ENCODE measurements at regions not wholly inside any gene's neighbourhood (a gene's known extent, or its start where the extent isn't known, plus 50 kb on each side); places are given as distances from the start of the nearest gene placed in this dataset.

DNA sequence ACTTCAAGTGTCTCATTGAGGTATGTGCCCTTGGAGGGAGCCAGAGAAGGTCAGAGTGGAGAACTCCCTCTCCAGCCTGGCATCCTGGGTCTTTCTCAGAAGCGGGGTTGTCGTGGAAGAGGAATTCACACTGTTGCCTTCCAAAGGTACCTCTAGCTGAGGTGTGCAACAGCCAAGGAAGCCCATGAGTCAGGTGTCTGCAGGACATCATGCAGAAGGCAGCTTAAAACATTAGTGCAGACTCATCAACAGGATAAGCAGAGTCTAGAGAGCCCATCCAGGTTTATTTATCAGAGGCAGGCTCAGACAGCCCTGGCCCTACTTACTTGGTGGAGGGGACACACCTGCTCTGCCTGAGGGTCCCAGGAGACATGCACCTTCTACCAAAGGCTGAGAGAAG lies 95.6 kb upstream of the TPM1 start:
- no peak for TF ChIP-seq EZH2 (IDR thresholded peaks at IDR 0.05; ENCODE audit: low read depth)
- TF ChIP-seq, protein P1, sequence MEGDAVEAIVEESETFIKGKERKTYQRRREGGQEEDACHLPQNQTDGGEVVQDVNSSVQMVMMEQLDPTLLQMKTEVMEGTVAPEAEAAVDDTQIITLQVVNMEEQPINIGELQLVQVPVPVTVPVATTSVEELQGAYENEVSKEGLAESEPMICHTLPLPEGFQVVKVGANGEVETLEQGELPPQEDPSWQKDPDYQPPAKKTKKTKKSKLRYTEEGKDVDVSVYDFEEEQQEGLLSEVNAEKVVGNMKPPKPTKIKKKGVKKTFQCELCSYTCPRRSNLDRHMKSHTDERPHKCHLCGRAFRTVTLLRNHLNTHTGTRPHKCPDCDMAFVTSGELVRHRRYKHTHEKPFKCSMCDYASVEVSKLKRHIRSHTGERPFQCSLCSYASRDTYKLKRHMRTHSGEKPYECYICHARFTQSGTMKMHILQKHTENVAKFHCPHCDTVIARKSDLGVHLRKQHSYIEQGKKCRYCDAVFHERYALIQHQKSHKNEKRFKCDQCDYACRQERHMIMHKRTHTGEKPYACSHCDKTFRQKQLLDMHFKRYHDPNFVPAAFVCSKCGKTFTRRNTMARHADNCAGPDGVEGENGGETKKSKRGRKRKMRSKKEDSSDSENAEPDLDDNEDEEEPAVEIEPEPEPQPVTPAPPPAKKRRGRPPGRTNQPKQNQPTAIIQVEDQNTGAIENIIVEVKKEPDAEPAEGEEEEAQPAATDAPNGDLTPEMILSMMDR (conservative IDR thresholded peaks at IDR 0.05), result no peak
- H4K20me1 ChIP-seq (ENCODE audit: insufficient read depth), result no peaks in the 10 kb centered on the region
- ChIA-PET POLR2A (ENCODE audit: unreplicated experiment) (no interaction called here), CTCF (no interaction called here)
- no peak overlapping the region for H3K27ac ChIP-seq
- no peak for DNase-seq
- H3K4me1 ChIP-seq (replicated peaks; ENCODE audit: insufficient read depth), result peaks cover 2% of the 10 kb centered on the region
- BruUV-seq (replicated peaks), result no TSS peak
- no peak overlapping the region for H3K4me3 ChIP-seq
- H3K9me2 ChIP-seq (ENCODE audit: insufficient read depth), result no peaks in the 10 kb centered on the region
- no peak overlapping the region for H3K4me2 ChIP-seq
- no peaks in the 10 kb centered on the region for H3K9me3 ChIP-seq (ENCODE audit: insufficient read depth, low read depth)
- H2AFZ ChIP-seq, result no peak overlapping the region
- no peaks in the 10 kb centered on the region for H3F3A ChIP-seq (ENCODE audit: insufficient read depth, low read depth)
- no peaks in the 10 kb centered on the region for H3K36me3 ChIP-seq (ENCODE audit: low read depth)
- no peaks in the 10 kb centered on the region for H3K79me2 ChIP-seq (ENCODE audit: low read depth)
- H3K27me3 ChIP-seq (ENCODE audit: insufficient read depth, low read depth), result no peaks in the 10 kb centered on the region
- intact Hi-C loops (cut with micrococcal nuclease; ENCODE audit: unreplicated experiment), result no loop called here

DNA sequence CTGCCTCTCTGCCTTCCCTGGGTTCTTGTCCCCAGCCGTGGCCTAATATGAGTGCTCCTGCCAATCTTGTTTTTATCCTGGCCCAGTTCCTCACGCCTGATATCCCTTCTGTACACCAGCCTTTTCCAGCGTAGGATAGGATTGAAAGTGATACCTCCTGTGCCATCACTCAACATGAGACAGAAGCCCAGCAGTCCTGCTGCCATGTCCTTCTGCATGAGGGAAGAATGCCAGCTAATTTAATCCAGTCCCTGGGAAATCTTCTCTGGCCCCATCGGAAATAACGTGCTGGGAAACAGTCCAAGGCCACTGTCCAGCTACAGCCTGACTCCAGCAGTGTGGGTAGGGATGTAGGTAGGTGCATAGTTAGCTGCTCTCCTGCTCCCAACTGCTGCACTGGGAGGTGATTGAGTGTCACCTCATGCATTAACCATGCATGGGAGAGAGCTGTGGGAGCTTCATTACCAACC lies 92.0 kb upstream of the TPM1 start:
- H3K9me3 ChIP-seq (ENCODE audit: insufficient read depth, low read depth), result no peaks in the 10 kb centered on the region
- H3K36me3 ChIP-seq (ENCODE audit: low read depth), result no peaks in the 10 kb centered on the region
- no peak overlapping the region for H3K4me2 ChIP-seq
- CTCF ChIA-PET, result no interaction called here
- no peaks in the 10 kb centered on the region for H3K4me1 ChIP-seq (replicated peaks; ENCODE audit: insufficient read depth)
- H4K20me1 ChIP-seq (ENCODE audit: insufficient read depth), result no peaks in the 10 kb centered on the region
- DNase-seq, result no peak
- TF ChIP-seq, protein P1 (conservative IDR thresholded peaks at IDR 0.05), result no peak
- no peak for TF ChIP-seq EZH2 (IDR thresholded peaks at IDR 0.05; ENCODE audit: low read depth)
- no peaks in the 10 kb centered on the region for H3K27me3 ChIP-seq (ENCODE audit: insufficient read depth, low read depth)
- intact Hi-C loops (cut with micrococcal nuclease; ENCODE audit: unreplicated experiment), result no loop called here
- no peaks in the 10 kb centered on the region for H3K79me2 ChIP-seq (ENCODE audit: low read depth)
- no peaks in the 10 kb centered on the region for H3F3A ChIP-seq (ENCODE audit: insufficient read depth, low read depth)
- no peaks in the 10 kb centered on the region for H3K9me2 ChIP-seq (ENCODE audit: insufficient read depth)
- POLR2A ChIA-PET (ENCODE audit: unreplicated experiment), result interaction anchor here (0.6 kb wide), 1 partner anchor 69 kb away, joined by 3 read pairs; no protein-coding TSS in a partner anchor
- no TSS peak for BruUV-seq (replicated peaks)
- H3K27ac ChIP-seq, result no peak overlapping the region
- no peak overlapping the region for H3K4me3 ChIP-seq
- H2AFZ ChIP-seq, result no peak overlapping the region

DNA sequence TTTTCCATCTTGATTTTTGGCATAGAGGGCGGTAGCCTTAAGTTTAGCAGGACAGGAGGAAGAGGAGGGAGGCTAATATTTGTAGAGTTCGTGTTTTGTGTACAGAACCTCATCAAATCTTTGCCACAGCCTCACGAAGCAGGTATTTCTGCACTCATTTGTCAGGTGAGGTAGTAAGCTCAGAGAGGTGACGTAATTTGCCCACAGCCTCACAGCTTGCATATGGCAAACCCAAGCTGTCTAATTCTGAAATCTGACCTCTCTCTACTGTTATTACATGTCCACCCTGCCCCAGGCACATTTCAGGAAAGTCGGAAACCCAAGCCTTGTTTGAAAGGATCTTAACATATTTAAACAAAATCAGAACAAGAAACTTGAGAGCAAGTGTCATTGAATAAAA lies 91.1 kb upstream of the TPM1 start:
- Histone ChIP-seq H3K4me3 (no peak overlapping the region), H3K36me3 (ENCODE audit: low read depth) (no peaks in the 10 kb centered on the region), H3K4me1 (replicated peaks; ENCODE audit: insufficient read depth) (no peaks in the 10 kb centered on the region), H3K4me2 (no peak overlapping the region), H3K9me3 (ENCODE audit: insufficient read depth, low read depth) (no peaks in the 10 kb centered on the region), H3F3A (ENCODE audit: insufficient read depth, low read depth) (no peaks in the 10 kb centered on the region), H4K20me1 (ENCODE audit: insufficient read depth) (no peaks in the 10 kb centered on the region), H3K79me2 (ENCODE audit: low read depth) (no peaks in the 10 kb centered on the region), H3K27me3 (ENCODE audit: insufficient read depth, low read depth) (no peaks in the 10 kb centered on the region), H2AFZ (no peak overlapping the region), H3K9me2 (ENCODE audit: insufficient read depth) (no peaks in the 10 kb centered on the region), H3K27ac (no peak overlapping the region)
- TF ChIP-seq, protein P1 (conservative IDR thresholded peaks at IDR 0.05), result no peak
- TF ChIP-seq EZH2 (IDR thresholded peaks at IDR 0.05; ENCODE audit: low read depth), result no peak
- DNase-seq, result no peak
- ChIA-PET POLR2A (ENCODE audit: unreplicated experiment) (no interaction called here), CTCF (no interaction called here)
- BruUV-seq (replicated peaks), result no TSS peak
- intact Hi-C loops (cut with micrococcal nuclease; ENCODE audit: unreplicated experiment), result no loop called here
